Astrocyte (in vitro differentiated cells and primary cell): ENCODE measurements at regions not wholly inside any gene's neighbourhood (a gene's known extent, or its start where the extent isn't known, plus 50 kb on each side); places are given as distances from the start of the nearest gene placed in this dataset.

Experiments used
- CTCF ChIP-seq: IDR thresholded peaks from 2 replicates; pipeline ENCODE4 v1.5.1; 2011; ENCODE audit warnings: low read depth, mild to moderate bottlenecking, inconsistent platforms, low read length, moderate library complexity; ENCODE audit not compliant: insufficient read depth
- EZH2 ChIP-seq: IDR thresholded peaks from 2 replicates; pipeline ENCODE4 v1.6.1; 2012; ENCODE audit warnings: mild to moderate bottlenecking, low read length, inconsistent platforms; ENCODE audit not compliant: insufficient read depth

- no peak for TF ChIP-seq CTCF
- no peak for TF ChIP-seq EZH2
Measured at GRCh38 chr22:48327721-48328120, 1500.0 kb downstream of the BRD1 start.
